Activated CD4-positive, alpha-beta T cell treated with anti-CD3 and anti-CD28 coated beads, Interleukin-2, amount 50 U/mL, for 48 hours (primary cell): ENCODE measurements at regions not wholly inside any gene's neighbourhood (a gene's known extent, or its start where the extent isn't known, plus 50 kb on each side); places are given as distances from the start of the nearest gene placed in this dataset.

Experiments
- DNase-seq, 2 experiments: peaks; one replicate each; pipeline ENCODE4 v3.0.0-alpha.2; 2020

DNA sequence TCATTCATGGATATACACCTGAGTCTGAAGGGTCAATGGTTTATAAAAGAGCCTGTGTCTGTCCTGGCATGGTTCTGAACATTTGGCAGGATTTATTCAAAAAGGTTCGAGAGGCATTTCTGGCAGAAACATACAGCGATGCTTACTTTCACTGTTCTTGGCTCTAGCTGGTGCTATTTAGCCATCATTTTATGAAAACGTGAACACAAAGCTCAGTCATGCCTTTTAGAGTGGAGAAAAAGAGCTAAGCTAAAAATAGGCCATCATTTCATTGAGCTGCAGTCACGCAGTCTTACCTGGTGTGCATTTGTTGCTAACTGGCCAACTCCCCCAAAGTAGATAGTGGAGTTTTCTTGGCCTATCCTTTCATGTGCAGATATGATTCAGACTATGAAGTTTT lies 1209.5 kb downstream of the SLC16A7 start:
- DNase-seq, result no peak

- no peak for DNase-seq
Observed at GRCh38 chr12:60819794-60820193, 1224.0 kb downstream of the SLC16A7 start.

- no peak for DNase-seq
Observed at GRCh38 chr12:60822580-60822979, 1226.8 kb downstream of the SLC16A7 start.

GRCh38 chr12:60830381-60830780 lies 1234.6 kb downstream of the SLC16A7 start:
- no peak for DNase-seq

DNA sequence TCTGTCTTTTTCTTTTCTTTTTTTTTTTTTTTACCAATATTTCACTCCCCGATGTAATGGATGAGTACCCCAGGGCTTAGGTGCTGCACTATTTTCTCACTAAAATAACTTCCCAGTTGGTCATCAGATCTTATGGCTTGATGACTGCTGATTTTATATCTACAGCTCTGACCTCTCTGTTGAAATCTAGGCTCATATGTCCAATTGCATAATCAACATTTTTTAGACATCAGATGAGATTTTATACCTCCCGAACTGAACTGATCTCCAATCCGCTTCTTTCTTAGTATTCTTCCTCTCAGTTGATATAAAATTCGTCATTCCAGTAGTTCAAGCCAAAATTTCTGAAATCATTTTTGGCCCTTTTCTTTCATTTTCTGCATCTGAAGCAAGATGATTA lies 1236.5 kb downstream of the SLC16A7 start:
- no peak for DNase-seq

- no peak for DNase-seq
Observed at GRCh38 chr12:60834372-60834771, 1238.5 kb downstream of the SLC16A7 start.

DNA sequence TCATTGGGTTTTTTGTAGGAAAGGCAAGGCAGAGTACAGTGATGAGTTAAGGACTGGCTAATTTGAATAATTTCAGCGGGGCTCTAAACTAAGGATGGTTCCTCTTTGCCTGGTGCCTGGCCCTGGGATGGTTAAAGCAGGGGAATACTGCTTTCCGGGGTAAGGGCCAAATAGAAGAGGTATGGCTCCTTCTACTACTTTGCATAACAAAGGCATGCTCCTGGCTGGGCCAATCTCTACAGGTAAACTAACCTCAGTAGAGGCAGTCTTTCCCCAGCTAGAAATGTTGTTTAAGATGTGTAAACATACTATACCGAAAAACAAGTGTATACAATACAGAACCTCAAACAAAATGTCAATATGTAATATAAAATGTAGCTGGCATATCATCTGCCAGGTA lies 1239.0 kb downstream of the SLC16A7 start:
- DNase-seq, result no peak

GRCh38 chr12:60836651-60837050 lies 1240.8 kb downstream of the SLC16A7 start:
- no peak for DNase-seq

GRCh38 chr12:60842181-60842580 lies 1246.4 kb downstream of the SLC16A7 start:
- DNase-seq, result no peak

- no peak for DNase-seq
Observed at GRCh38 chr12:60844101-60844500, 1248.3 kb downstream of the SLC16A7 start.

GRCh38 chr12:60844875-60845274 lies 1249.0 kb downstream of the SLC16A7 start:
- DNase-seq, result no peak

DNA sequence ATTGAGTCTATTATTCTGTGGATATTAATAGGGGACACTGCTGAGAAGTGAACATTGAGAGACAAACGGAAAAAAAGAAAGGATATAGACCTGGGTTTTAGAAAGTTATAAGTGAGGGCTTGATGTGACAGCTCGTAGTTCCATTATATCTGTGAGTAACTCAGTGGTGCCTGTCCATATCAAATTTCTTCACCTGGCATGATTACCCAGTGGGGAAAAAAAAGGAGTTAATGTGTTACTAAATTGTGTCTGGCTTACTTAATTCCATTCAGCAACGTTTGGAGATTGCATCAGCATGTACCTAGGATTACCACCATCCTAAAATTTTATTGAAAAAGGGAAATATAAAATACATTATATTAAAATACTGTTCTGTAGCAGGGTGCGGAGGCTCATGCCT lies 1249.9 kb downstream of the SLC16A7 start:
- no peak for DNase-seq

DNA sequence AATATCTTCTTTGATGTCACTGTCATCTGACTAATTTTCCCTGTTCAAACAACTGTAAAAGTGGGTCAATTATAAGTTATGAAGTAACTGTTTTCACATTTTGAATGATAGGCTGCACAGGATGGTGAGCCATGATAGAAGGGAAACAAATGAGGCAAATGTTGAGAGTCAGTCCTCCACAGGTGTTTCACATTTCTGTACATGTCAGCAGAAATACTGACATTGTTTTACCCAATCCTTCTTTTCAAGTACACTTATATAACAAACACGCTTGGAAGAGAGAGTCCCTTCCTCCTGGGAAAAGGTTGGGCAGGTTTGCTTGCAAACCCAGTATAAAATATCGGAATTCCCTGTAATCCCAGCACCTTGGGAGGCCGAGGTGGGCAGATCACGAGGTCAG lies 1251.5 kb downstream of the SLC16A7 start:
- no peak for DNase-seq

DNA sequence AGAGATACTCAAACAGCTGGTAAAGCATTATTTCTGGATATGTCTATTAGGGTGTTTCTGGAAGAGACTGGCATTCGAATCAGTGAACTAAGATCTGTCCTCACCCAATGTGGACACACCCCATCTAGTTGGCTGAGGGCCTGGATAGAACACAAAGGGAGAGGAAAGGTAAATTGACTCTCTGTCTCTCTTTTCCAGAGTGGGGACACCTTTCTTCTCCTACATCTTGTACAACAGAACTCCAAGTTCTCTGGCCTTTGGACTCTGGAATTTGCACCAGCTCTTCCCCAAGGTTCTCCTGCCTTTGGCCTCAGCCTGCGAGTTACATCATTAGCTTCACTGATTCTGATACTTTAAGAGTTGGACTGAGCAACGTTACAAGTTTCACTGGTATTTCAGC lies 1253.9 kb downstream of the SLC16A7 start:
- no peak for DNase-seq

DNA sequence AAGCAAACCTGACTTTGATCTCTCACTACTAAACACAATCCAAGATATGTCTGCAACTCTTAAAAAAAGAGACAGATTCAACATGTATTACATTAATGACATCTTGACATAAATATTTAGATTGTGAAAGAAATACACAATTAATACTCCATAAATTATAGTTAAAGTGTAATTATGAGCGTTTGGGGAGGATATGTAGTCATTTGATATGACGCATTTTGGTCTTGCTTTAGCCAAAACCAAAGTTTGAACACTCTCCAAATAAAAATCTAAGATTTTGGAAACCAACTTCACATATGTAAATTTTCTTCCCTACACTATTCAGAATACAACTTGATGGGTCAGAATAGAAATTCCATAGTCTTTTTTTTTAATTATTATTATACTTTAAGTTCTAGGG lies 1257.6 kb downstream of the SLC16A7 start:
- DNase-seq, result no peak

DNA sequence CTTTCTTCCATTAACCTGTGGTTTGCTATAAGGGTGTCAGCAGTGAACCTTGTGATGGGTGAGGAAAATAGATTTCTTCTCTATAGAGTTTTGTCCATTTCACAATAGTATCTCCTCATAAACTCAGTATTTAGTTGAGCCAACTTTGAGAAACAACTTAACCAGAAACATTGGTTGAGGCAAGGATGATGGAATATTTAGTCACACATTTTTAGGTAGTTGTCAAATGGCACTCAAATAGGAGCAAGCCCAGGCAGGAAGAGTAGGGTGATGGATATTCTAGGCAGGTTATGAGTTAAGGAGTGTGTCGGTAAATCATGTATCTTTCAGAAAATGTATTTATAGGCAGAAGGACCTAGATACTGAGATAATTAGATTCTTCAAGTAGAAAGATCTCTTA lies 1267.6 kb downstream of the SLC16A7 start:
- no peak for DNase-seq

DNA sequence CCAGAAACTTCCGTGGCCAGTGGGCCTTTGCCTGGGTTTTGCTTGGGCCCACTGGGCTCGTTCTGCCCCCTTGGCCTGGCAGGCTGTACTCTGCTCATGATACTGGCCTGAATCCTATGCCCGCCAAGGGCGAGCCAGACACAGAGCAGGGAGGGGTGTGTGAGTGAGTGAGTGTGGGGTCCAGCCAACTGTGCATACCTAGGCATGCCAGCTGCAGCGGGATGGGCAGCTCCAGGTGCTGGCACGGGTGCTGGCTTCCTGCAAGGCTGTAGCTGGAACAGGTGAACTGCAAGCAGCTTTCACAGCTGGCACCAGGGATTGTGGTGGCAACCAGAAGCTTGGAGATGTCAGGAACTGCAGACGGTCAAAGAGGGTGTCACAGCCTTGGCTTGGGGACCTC lies 1276.4 kb downstream of the SLC16A7 start:
- DNase-seq, result no peak

DNA sequence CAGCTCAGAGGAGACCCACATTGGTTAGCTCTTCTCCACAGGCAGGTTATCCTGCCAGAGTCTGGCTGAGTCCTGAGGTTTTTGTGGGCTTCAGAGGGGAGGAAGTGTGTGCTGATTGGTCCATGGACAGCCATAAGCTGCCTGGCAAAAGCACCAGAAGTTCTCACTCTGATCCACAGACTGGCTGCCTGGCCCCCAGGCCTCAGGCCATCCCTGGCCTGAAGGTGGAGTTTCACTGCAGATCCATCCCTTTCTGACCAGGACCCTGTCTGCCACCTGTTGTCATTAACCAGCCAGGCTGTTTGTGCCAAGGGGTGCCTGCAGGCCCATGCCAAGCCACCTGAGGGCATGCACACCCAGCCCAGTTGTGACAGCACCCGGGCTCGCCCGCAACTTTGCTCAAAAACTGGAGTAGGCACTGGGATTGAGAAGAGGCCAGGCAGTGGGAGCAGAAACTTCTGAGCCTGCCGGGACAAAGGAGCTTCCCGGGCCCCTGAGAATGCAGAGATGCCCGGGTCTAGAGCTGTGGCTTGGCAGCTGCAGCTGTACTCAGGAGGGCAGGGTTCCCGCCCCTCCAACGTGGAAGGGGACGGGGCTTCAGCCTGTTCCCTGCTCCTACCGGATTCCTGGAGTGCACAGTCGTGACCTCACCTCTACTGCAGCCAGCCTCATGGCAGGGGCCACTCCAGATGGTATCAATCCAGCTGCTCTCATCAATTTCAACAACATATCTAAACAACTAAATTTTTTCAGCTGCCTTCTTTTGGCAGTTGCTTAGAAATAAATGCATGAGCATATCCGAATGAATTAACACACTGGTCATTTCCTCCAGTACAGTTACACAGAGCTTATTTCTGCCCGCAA lies 1277.3 kb downstream of the SLC16A7 start:
- DNase-seq, result no peak

- no peak for DNase-seq
Observed at GRCh38 chr12:60874091-60874490, 1278.3 kb downstream of the SLC16A7 start.

DNA sequence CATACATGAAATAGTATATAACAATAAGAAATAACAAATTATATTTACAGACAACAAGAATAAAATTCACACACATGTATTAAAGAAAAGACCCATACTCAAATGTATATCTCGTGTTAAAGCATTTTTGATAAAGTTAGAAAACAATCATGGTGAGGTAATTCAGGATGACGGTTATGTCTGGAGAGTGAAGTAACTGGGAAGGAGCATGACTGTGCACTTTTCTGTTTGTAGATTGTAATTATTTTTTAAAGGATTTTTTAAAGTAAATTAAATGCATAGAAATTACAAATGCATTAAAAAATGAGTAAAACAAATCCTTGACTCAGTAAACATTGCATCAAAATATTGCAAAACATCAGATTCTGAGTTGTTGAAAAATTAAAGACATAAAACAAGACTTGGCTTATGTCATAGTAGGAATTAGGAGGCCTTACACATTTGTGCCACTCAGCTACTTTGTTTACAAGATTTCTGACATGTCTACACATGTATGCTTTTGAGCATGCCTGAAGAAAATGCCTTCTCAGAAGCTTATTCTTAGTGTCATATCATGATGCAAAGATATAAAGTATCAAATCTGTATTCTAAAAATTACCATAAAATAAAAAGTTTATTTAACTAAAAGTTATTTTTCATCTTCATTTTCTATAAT lies 1325.1 kb downstream of the SLC16A7 start:
- DNase-seq, result no peak

DNA sequence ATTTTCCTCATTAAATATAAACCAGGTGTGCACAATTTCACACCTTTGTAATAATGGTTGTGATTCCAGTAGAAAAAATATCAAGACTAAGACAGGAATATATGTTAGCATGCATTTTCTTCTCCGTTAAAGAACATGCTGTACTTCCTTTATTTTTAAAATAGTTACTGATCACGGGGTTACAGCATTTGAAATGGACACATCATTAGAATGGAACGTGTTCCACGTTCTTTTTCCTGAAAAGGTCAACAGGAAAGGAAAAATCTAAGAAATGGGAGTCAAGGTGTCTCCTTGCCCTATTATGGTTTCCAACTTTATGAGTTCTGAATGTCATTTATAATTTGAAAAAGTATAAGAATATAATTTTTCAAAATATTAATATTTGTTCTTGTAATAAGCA lies 1325.7 kb downstream of the SLC16A7 start:
- DNase-seq, result no peak

DNA sequence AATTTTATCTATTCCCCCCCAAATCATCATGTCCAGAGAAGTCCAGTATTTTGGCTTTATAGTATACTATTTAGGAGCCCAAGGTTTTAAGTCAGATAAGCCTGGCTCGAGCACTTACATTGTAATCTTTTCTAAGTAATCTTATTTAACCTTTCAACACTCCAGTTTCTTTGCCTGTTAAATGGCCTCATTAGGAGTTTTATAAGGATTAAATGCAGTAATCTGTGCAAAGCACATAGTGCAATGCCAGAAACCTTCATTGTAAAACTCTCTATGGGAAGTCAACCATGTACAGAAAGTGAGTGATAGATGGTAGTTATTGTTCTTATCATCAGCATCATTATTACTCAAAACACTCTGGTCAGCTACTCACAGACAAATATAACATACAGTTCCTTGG lies 1330.4 kb downstream of the SLC16A7 start:
- no peak for DNase-seq

- no peak for DNase-seq
Observed at GRCh38 chr12:60930151-60930550, 1330.1 kb upstream of the USP15 start.

DNA sequence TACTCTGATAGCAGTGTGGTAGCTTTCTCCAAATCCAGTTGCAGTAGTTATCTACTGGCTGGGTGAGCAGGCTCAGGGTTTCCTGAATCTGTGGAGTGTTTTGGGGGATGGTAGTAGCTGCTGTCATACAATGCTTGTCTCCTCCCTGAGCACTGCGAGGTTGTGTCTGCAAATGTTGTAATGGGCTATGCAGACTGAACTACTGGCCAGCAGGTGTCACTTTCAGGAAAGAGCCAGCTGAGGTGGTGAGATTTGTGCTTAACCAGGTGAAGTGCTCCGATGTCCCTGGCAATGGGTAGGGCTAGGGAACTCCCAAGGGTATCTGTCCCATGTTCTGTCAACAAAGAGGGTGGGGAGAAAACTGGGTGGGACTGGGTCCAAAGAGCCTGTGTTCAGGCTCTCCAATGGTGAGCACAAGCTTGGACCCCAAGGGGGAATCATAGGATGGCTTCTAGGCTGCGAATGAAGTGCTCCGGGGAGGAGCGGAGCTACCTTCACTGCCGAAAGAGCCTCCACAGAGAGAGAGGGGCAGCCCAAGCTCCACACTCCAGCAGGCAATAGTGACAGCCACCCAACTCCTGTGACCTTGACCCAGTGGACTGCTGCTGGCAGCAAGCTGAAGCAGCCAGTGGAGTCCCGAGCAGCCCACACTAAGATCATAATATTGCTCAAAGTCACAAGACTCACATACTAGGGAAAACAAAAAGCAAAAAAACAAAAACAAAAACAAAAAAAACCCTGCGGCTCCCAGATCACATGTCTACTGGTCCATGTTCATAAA lies 1324.0 kb upstream of the USP15 start:
- DNase-seq, result no peak
